ENCODE measurements at regions not wholly inside any gene's neighbourhood (a gene's known extent, or its start where the extent isn't known, plus 50 kb on each side); places are given as distances from the start of the nearest gene placed in this dataset.
"Not testable (repeated sequence)": the region's sequence is repeated elsewhere in the genome, so short reads cannot be mapped to it uniquely, and the experiment has no call there.

GRCh38 chr15:89030311-89030710 lies 57.9 kb upstream of the ABHD2 start:
- no peak overlapping the region for H3K27ac ChIP-seq
- no peak for TF ChIP-seq ZFX (IDR thresholded peaks at IDR 0.05; ENCODE audit: borderline replicate concordance)
- TF ChIP-seq CTCF (IDR thresholded peaks at IDR 0.05), result no peak

GRCh38 chr15:89031637-89032285 lies 56.5 kb upstream of the ABHD2 start:
- not testable (repeated sequence) for H3K27ac ChIP-seq

- no peak overlapping the region for H3K27ac ChIP-seq
- TF ChIP-seq CTCF (IDR thresholded peaks at IDR 0.05), result peak; percentile 38
- TF ChIP-seq ZFX (IDR thresholded peaks at IDR 0.05; ENCODE audit: borderline replicate concordance), result no peak
Observed at GRCh38 chr15:89034305-89034704, 54.0 kb upstream of the ABHD2 start.

DNA sequence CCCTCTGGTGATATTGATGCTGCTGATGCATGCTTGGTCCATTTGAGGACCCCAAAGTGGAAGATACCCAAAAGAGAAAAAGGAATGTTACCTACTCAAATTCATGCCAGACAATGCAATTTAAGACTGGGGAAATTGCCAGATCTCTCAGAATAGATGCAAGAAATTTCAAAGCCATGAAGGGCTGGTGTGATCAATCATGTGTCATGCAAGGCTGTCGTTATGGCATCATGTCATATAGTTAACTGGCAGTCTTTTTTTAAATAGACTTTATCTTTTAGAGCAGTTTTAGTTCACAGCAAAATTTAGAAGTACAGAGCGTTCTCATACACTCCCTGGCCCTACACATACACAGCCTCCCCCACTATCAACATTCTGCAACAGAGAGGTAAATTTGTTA lies 53.1 kb upstream of the ABHD2 start:
- TF ChIP-seq ZFX (IDR thresholded peaks at IDR 0.05; ENCODE audit: borderline replicate concordance) (no peak), CTCF (IDR thresholded peaks at IDR 0.05) (no peak)
- H3K27ac ChIP-seq, result no peak overlapping the region

- TF ChIP-seq ZFX (IDR thresholded peaks at IDR 0.05; ENCODE audit: borderline replicate concordance) (no peak), CTCF (IDR thresholded peaks at IDR 0.05) (no peak)
Observed at GRCh38 chr15:89035658-89036057, 52.6 kb upstream of the ABHD2 start.

GRCh38 chr15:89038146-89038545 lies 50.1 kb upstream of the ABHD2 start:
- TF ChIP-seq CTCF (IDR thresholded peaks at IDR 0.05) (no peak), ZFX (IDR thresholded peaks at IDR 0.05; ENCODE audit: borderline replicate concordance) (no peak)
- no peak overlapping the region for H3K27ac ChIP-seq

More at GRCh38 chr15:89035658-89036057, 52.6 kb upstream of the ABHD2 start:
- H3K27ac ChIP-seq, result no peak overlapping the region
